ENCODE measurements at regions not wholly inside any gene's neighbourhood (a gene's known extent, or its start where the extent isn't known, plus 50 kb on each side); places are given as distances from the start of the nearest gene placed in this dataset.

- H3K27me3 ChIP-seq (ENCODE audit: insufficient read depth): no peaks in the 10 kb centered on the region
- H3F3A ChIP-seq (replicated peaks; ENCODE audit: insufficient read depth): peaks cover 3% of the 10 kb centered on the region
- no peak for TF ChIP-seq POLR2AphosphoS5 (IDR thresholded peaks at IDR 0.05; ENCODE audit: low read depth, low read length)
- TF ChIP-seq RXRA (IDR thresholded peaks at IDR 0.05; ENCODE audit: borderline replicate concordance, low read depth): no peak
- no peak for TF ChIP-seq FOXM1 (IDR thresholded peaks at IDR 0.05; ENCODE audit: low read depth)
- no peak for TF ChIP-seq ZBTB33 (IDR thresholded peaks at IDR 0.05; ENCODE audit: borderline replicate concordance, low read depth)
- no peak for TF ChIP-seq REST (IDR thresholded peaks at IDR 0.05; ENCODE audit: low read depth, low read length)
- H3K9me2 ChIP-seq: no peaks in the 10 kb centered on the region
- H4K20me1 ChIP-seq (ENCODE audit: insufficient read depth): no peaks in the 10 kb centered on the region
- peaks cover 0 to 7% of the 10 kb centered on the region in 2 experiments; a peak in 1 of 4 replicates for H3K4me1 ChIP-seq (ENCODE audit: control insufficient read depth in 1 of 2, insufficient read depth in 2 of 2, low read depth in 1 of 2, low read length in 1 of 2)
- H3K79me2 ChIP-seq (ENCODE audit: insufficient read depth): no peaks in the 10 kb centered on the region
- no peak overlapping the region for H3K9ac ChIP-seq
- 87% methylated on average over 2 of the region's 2 CpGs for WGBS (ENCODE audit: low lambda C conversion rate)
- no peaks in the 10 kb centered on the region for H3K36me3 ChIP-seq (replicated peaks in 1 of 2; ENCODE audit: control insufficient read depth in 1 of 2, insufficient read depth in 2 of 2, low read length in 1 of 2)
- POLR2A ChIA-PET: no interaction called here
- H3K4me3 ChIP-seq (ENCODE audit: low read depth in 2 of 2, low read length in 1 of 2): no peak overlapping the region
- peak overlapping the region in 1 of 2 experiments; percentile 8; a peak in 1 of 4 replicates for H3K27ac ChIP-seq (ENCODE audit: low read depth in 2 of 2, low read length in 1 of 2)
- no peak for DNase-seq
- H3K9me3 ChIP-seq: no peaks in the 10 kb centered on the region
- CTCF ChIA-PET: interaction anchor here (0.9 to 2.0 kb wide), 4 partner anchors 11 to 157 kb away, joined by 3 to 7 read pairs (median 4); no protein-coding TSS in a partner anchor
- H2AFZ ChIP-seq (ENCODE audit: low read depth): no peak overlapping the region
- peak overlapping the region; percentile 34 for H3K4me2 ChIP-seq
These were observed 160.1 kb upstream of the PITX1 start for GRCh38 chr5:135194126-135194488.

GRCh38 chr5:135193213-135194125 is 159.4 kb upstream of the PITX1 start:
- Histone ChIP-seq H3K27ac (ENCODE audit: low read depth in 2 of 2, low read length in 1 of 2) (peak overlapping the region in 1 of 2 experiments; percentile 8; a peak in 1 of 4 replicates), H2AFZ (ENCODE audit: low read depth) (no peak overlapping the region), H3K9me2 (no peaks in the 10 kb centered on the region), H3K36me3 (replicated peaks in 1 of 2; ENCODE audit: control insufficient read depth in 1 of 2, insufficient read depth in 2 of 2, low read length in 1 of 2) (no peaks in the 10 kb centered on the region), H3K9me3 (no peaks in the 10 kb centered on the region), H3K4me3 (ENCODE audit: low read depth in 2 of 2, low read length in 1 of 2) (no peak overlapping the region), H3K4me1 (ENCODE audit: control insufficient read depth in 1 of 2, insufficient read depth in 2 of 2, low read depth in 1 of 2, low read length in 1 of 2) (peaks cover 0 to 7% of the 10 kb centered on the region in 2 experiments; a peak in 1 of 4 replicates), H4K20me1 (ENCODE audit: insufficient read depth) (no peaks in the 10 kb centered on the region), H3F3A (replicated peaks; ENCODE audit: insufficient read depth) (peaks cover 3% of the 10 kb centered on the region), H3K27me3 (ENCODE audit: insufficient read depth) (no peaks in the 10 kb centered on the region), H3K79me2 (ENCODE audit: insufficient read depth) (no peaks in the 10 kb centered on the region), H3K9ac (no peak overlapping the region), H3K4me2 (peak overlapping the region; percentile 34)
- DNase-seq: no peak
- TF ChIP-seq TCF12 (IDR thresholded peaks at IDR 0.05): peak; percentile 20; the same call in 1 of the 2 replicates
- TF ChIP-seq RAD21 (IDR thresholded peaks at IDR 0.05; ENCODE audit: low read length): no peak
- TF ChIP-seq FOSL2 (IDR thresholded peaks at IDR 0.05; ENCODE audit: borderline replicate concordance, low read depth): 0 out of 2 replicates have a peak, but pooled peaks have one; percentile 19
- ChIA-PET CTCF (interaction anchor here (0.8 to 3.9 kb wide), 6 partner anchors 11 to 288 kb away, joined by 3 to 18 read pairs (median 6); partner anchors contain the start of gene PCBD2), POLR2A (no interaction called here)
- WGBS (ENCODE audit: low lambda C conversion rate): 76% methylated on average over 8 of the region's 8 CpGs
